HCT116 (cell line): ENCODE measurements at regions not wholly inside any gene's neighbourhood (a gene's known extent, or its start where the extent isn't known, plus 50 kb on each side); places are given as distances from the start of the nearest gene placed in this dataset.

Source experiments
- ATAC-seq: fragments of 200-7000 bp; cut with Tn5 transposase; 2 replicates; pipeline ENCODE4 v1.9.1; 2020; ENCODE audit warnings: mild to moderate bottlenecking, moderate library complexity
- BruUV-seq: library from RNA; stranded (reverse); fragments of 400-500 nt; replicated peaks from 2 replicates; lab custom pipeline; 2021; lab: Mats Ljungman, UMichigan
- CTCF ChIA-PET: fragments of 300-600 bp; sonication (Branson Sonifier 250); formaldehyde crosslinking; loops from one replicate; lab custom pipeline; 2021; ENCODE audit warnings: antibody characterized with exemption; lab: Charles Lee
- POLR2A ChIA-PET: fragments of 300-600, 350-600 bp; sonication (Branson Sonifier 250); formaldehyde crosslinking; loops from one replicate; lab custom pipeline; 2021; ENCODE audit warnings: antibody characterized with exemption; lab: Charles Lee
- RAD21 ChIA-PET, 2 experiments: fragments of 300-600 bp; sonication (Branson Sonifier 250); formaldehyde crosslinking; loops; one replicate each; lab custom pipeline; 2023; ENCODE audit warnings: low total read pairs in 2 of 2; ENCODE audit not compliant: uncharacterized antibody in 2 of 2, unreplicated experiment in 2 of 2, low non-redundant PET in 1 of 2; lab: Charles Lee
- DNase-seq: peaks from one replicate; pipeline ENCODE4 v3.0.0-alpha.2; 2010; ENCODE audit warnings: low read depth, low spot score
- H2AFZ ChIP-seq: fragments of 200-600 bp; shearing (Covaris generic), sonication (generic); 2 replicates; pipeline ENCODE4 v1.6.1; 2017; ENCODE audit warnings: low read depth, mixed run types, mixed read lengths, antibody characterized with exemption, low read length; ENCODE audit not compliant: poor library complexity, severe bottlenecking
- H3K27ac ChIP-seq: 2 replicates; pipeline ENCODE4 v1.5.1; 2012; ENCODE audit warnings: low read depth, low read length
- H3K27me3 ChIP-seq: fragments of 200-600 bp; sonication (generic); 2 replicates; pipeline ENCODE4 v1.6.1; 2016; ENCODE audit warnings: mixed run types, low read length, mixed read lengths; ENCODE audit not compliant: insufficient read depth
- H3K36me3 ChIP-seq, 2 experiments: fragments of 200-500 bp in 1 of 2; fragments of 200-600 bp in 1 of 2; sonication (Bioruptor generic) in 1 of 2; sonication (generic) in 1 of 2; 2 replicates each; pipeline versions ENCODE4 v1.5.1 to v1.6.1; 2014 to 2016; ENCODE audit warnings: low read length in 2 of 2, inconsistent platforms in 1 of 2, mixed read lengths in 1 of 2, mixed run types in 1 of 2; ENCODE audit not compliant: insufficient read depth in 2 of 2, control insufficient read depth in 1 of 2
- H3K4me1 ChIP-seq, 2 experiments: fragments of 200-600 bp in 1 of 2; sonication (generic) in 1 of 2; 2 replicates each; pipeline versions ENCODE4 v1.5.1 to v1.6.1; 2012 to 2017; ENCODE audit warnings: low read length in 2 of 2, inconsistent platforms in 1 of 2, mild to moderate bottlenecking in 1 of 2, mixed read lengths in 1 of 2, mixed run types in 1 of 2, moderate library complexity in 1 of 2; ENCODE audit not compliant: insufficient read depth in 2 of 2, control insufficient read depth in 1 of 2
- H3K4me2 ChIP-seq: fragments of 200-600 bp; sonication (generic); 2 replicates; pipeline ENCODE4 v1.6.1; 2017; ENCODE audit warnings: mixed run types, low read length, mixed read lengths
- H3K4me3 ChIP-seq, 2 experiments: fragments of 200-600 bp in 1 of 2; sonication (generic) in 1 of 2; replicated peaks in 1 of 2; 2 replicates each; pipeline ENCODE4 v1.5.1; 2011 to 2016; ENCODE audit warnings: low read length in 2 of 2, control low read depth in 1 of 2, low read depth in 1 of 2, mild to moderate bottlenecking in 1 of 2, mixed read lengths in 1 of 2, mixed run types in 1 of 2
- H3K79me2 ChIP-seq: fragments of 200-600 bp; sonication (generic); 2 replicates; pipeline ENCODE4 v1.6.1; 2017; ENCODE audit warnings: mild to moderate bottlenecking, mixed run types, low read length, moderate library complexity, mixed read lengths; ENCODE audit not compliant: insufficient read depth
- H3K9ac ChIP-seq: fragments of 200-600 bp; sonication (generic); 2 replicates; pipeline ENCODE4 v1.6.1; 2016; ENCODE audit warnings: low read length, mixed read lengths
- H3K9me2 ChIP-seq: fragments of 200-600 bp; sonication (generic), shearing (Covaris generic); 2 replicates; pipeline ENCODE4 v1.6.1; 2017; ENCODE audit warnings: mixed run types, mild to moderate bottlenecking, moderate library complexity; ENCODE audit not compliant: insufficient read depth
- H3K9me3 ChIP-seq, 2 experiments: fragments of 200-500 bp in 1 of 2; fragments of 200-600 bp in 1 of 2; sonication (Bioruptor generic) in 1 of 2; sonication (generic) in 1 of 2; 2 replicates each; pipeline ENCODE4 v1.6.1; 2014 to 2017; ENCODE audit warnings: low read length in 2 of 2, mixed read lengths in 2 of 2, inconsistent platforms in 1 of 2, low read depth in 1 of 2, mild to moderate bottlenecking in 1 of 2, mixed run types in 1 of 2, moderate library complexity in 1 of 2; ENCODE audit not compliant: control insufficient read depth in 1 of 2, insufficient read depth in 1 of 2
- H4K20me1 ChIP-seq: fragments of 200-600 bp; sonication (generic), shearing (Covaris generic); 2 replicates; pipeline ENCODE4 v1.6.1; 2017; ENCODE audit warnings: mixed run types, mild to moderate bottlenecking, moderate library complexity; ENCODE audit not compliant: insufficient read depth
- ATF3 ChIP-seq: IDR thresholded peaks from 2 replicates; pipeline ENCODE4 v1.6.1; 2012
- CBX3 ChIP-seq: IDR thresholded peaks from 2 replicates; pipeline ENCODE4 v1.6.1; 2012; ENCODE audit warnings: low read depth
- ELF1 ChIP-seq: IDR thresholded peaks from 2 replicates; pipeline ENCODE4 v1.6.1; 2012; ENCODE audit warnings: low read depth, borderline replicate concordance
- EZH2 ChIP-seq: fragments of 200-600 bp; sonication (generic); IDR thresholded peaks from 2 replicates; pipeline ENCODE4 v1.6.1; 2017; ENCODE audit warnings: antibody characterized with exemption, mixed run types
- EZH2phosphoT487 ChIP-seq: fragments of 200-600 bp; IDR thresholded peaks from 2 replicates; pipeline ENCODE4 v1.6.1; 2018; ENCODE audit warnings: antibody characterized with exemption, borderline replicate concordance
- FOSL1 ChIP-seq: IDR thresholded peaks from 2 replicates; pipeline ENCODE4 v1.6.1; 2012; ENCODE audit warnings: low read depth
- JUND ChIP-seq: IDR thresholded peaks from 2 replicates; pipeline ENCODE4 v1.6.1; 2012
- MAX ChIP-seq: IDR thresholded peaks from 2 replicates; pipeline ENCODE4 v1.6.1; 2012
- POLR2A ChIP-seq: IDR thresholded peaks from 2 replicates; pipeline ENCODE4 v1.7.0; 2011; ENCODE audit warnings: borderline replicate concordance; ENCODE audit not compliant: insufficient read depth, insufficient read length; ENCODE audit errors: extremely low read depth
- POLR2AphosphoS5 ChIP-seq: IDR thresholded peaks from 2 replicates; pipeline ENCODE4 v1.6.1; 2011; ENCODE audit warnings: mild to moderate bottlenecking, low read depth, low read length, moderate library complexity
- RAD21 ChIP-seq: IDR thresholded peaks from 2 replicates; pipeline ENCODE4 v1.6.1; 2012; ENCODE audit warnings: low read depth, mild to moderate bottlenecking
- REST ChIP-seq: IDR thresholded peaks from 2 replicates; pipeline ENCODE4 v1.6.1; 2012; ENCODE audit warnings: low read depth
- SIN3A ChIP-seq: IDR thresholded peaks from 2 replicates; pipeline ENCODE4 v1.6.1; 2012; ENCODE audit warnings: low read depth
- SRF ChIP-seq: IDR thresholded peaks from 2 replicates; pipeline ENCODE4 v1.6.1; 2012; ENCODE audit warnings: low read depth
- TCF7L2 ChIP-seq: IDR thresholded peaks from 2 replicates; pipeline ENCODE4 v1.7.0; 2011; ENCODE audit warnings: borderline replicate concordance, inconsistent platforms; ENCODE audit not compliant: insufficient read depth, insufficient read length; ENCODE audit errors: extremely low read depth
- ZBTB33 ChIP-seq: IDR thresholded peaks from 2 replicates; pipeline ENCODE4 v1.6.1; 2011; ENCODE audit warnings: mild to moderate bottlenecking, low read length, moderate library complexity; ENCODE audit not compliant: insufficient replicate concordance; ENCODE audit errors: extremely low read depth
- ZNF274 ChIP-seq: fragments of 200-500 bp; sonication (Bioruptor generic); IDR thresholded peaks from 2 replicates; pipeline ENCODE4 v1.6.1; 2014; ENCODE audit warnings: mild to moderate bottlenecking, low read depth, low read length, inconsistent platforms
- intact Hi-C: fragments of 100-400 bp; cut with micrococcal nuclease; formaldehyde crosslinking; loops from 2 replicates; pipeline ENCODE4 v1.10.0; 2022

- TF ChIP-seq REST (no peak), FOSL1 (no peak), ATF3 (no peak), POLR2AphosphoS5 (no peak), SIN3A (no peak), EZH2phosphoT487 (no peak), SRF (no peak), CBX3 (no peak)
Measured at GRCh38 chr6:93182938-93183479, 236.3 kb downstream of the EPHA7 start (continued).

GRCh38 chr6:93177918-93178317 lies 241.4 kb downstream of the EPHA7 start:
- Histone ChIP-seq H2AFZ (no peak overlapping the region), H3K4me2 (no peak overlapping the region), H3K36me3 (no peaks in the 10 kb centered on the region), H3K4me1 (no peaks in the 10 kb centered on the region), H3K27ac (no peak overlapping the region), H3K27me3 (no peaks in the 10 kb centered on the region), H3K79me2 (no peaks in the 10 kb centered on the region), H3K4me3 (no peak overlapping the region), H3K9ac (no peak overlapping the region), H4K20me1 (no peaks in the 10 kb centered on the region), H3K9me3 (peaks cover 0 to 7% of the 10 kb centered on the region in 2 experiments; a peak in 2 of 4 replicates), H3K9me2 (no peaks in the 10 kb centered on the region)
- DNase-seq (no peak), ATAC-seq (no peak)
- CTCF ChIA-PET: no interaction called here
- intact Hi-C loops: no loop called here
- no TSS peak for BruUV-seq
- POLR2A ChIA-PET: no interaction called here
- RAD21 ChIA-PET: no interaction called here
- TF ChIP-seq SRF: no peak
- TF ChIP-seq ELF1: no peak
- no peak for TF ChIP-seq MAX
- no peak for TF ChIP-seq SIN3A
- no peak for TF ChIP-seq ZNF274
- TF ChIP-seq POLR2A: no peak
- no peak for TF ChIP-seq RAD21
- TF ChIP-seq TCF7L2: no peak
- no peak for TF ChIP-seq JUND
- TF ChIP-seq EZH2: no peak
- TF ChIP-seq ZBTB33: no peak
